ENCODE measurements at regions not wholly inside any gene's neighbourhood (a gene's known extent, or its start where the extent isn't known, plus 50 kb on each side); places are given as distances from the start of the nearest gene placed in this dataset.

DNA sequence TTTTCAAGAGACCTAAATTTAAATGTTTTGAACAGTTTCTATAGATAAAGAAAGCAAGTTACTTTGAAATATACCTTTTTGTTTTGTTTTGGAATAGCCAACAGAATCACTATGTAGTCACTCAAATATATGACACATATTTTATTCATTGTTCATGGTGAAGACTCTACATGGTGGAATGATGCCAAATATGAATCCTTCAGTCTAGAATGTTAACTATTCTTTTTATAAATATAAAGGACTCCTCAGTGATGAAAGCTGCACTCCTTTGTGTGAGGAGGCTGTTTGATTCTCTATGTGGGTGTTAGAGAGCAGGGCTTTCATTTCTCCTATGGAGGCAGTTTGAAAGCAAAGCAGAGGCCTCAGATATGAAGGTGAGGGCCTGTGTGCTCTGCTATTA, 396.4 kb upstream of the LRRTM1 start:
- no peak for TF ChIP-seq EZH2 (IDR thresholded peaks at IDR 0.05; ENCODE audit: low read length, unreplicated experiment)
- TF ChIP-seq, protein P1, sequence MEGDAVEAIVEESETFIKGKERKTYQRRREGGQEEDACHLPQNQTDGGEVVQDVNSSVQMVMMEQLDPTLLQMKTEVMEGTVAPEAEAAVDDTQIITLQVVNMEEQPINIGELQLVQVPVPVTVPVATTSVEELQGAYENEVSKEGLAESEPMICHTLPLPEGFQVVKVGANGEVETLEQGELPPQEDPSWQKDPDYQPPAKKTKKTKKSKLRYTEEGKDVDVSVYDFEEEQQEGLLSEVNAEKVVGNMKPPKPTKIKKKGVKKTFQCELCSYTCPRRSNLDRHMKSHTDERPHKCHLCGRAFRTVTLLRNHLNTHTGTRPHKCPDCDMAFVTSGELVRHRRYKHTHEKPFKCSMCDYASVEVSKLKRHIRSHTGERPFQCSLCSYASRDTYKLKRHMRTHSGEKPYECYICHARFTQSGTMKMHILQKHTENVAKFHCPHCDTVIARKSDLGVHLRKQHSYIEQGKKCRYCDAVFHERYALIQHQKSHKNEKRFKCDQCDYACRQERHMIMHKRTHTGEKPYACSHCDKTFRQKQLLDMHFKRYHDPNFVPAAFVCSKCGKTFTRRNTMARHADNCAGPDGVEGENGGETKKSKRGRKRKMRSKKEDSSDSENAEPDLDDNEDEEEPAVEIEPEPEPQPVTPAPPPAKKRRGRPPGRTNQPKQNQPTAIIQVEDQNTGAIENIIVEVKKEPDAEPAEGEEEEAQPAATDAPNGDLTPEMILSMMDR (conservative IDR thresholded peaks at IDR 0.05; ENCODE audit: low read depth, low read length) = no peak
